DND-41 (cell line): ENCODE measurements at regions not wholly inside any gene's neighbourhood (a gene's known extent, or its start where the extent isn't known, plus 50 kb on each side); places are given as distances from the start of the nearest gene placed in this dataset.

ENCODE experiments used
- EZH2 ChIP-seq: IDR thresholded peaks from 3 replicates; pipeline ENCODE4 v1.6.1; 2012; ENCODE audit warnings: borderline replicate concordance, low read depth, mild to moderate bottlenecking, moderate library complexity, low read length, inconsistent platforms; ENCODE audit not compliant: severe bottlenecking
- TF ChIP-seq, protein P1 (sequence below): IDR thresholded peaks from 2 replicates; pipeline ENCODE4 v1.5.1; 2012; ENCODE audit warnings: borderline replicate concordance, low read length, moderate library complexity, mild to moderate bottlenecking; ENCODE audit not compliant: poor library complexity, severe bottlenecking; ENCODE audit errors: extremely low read depth

DNA sequence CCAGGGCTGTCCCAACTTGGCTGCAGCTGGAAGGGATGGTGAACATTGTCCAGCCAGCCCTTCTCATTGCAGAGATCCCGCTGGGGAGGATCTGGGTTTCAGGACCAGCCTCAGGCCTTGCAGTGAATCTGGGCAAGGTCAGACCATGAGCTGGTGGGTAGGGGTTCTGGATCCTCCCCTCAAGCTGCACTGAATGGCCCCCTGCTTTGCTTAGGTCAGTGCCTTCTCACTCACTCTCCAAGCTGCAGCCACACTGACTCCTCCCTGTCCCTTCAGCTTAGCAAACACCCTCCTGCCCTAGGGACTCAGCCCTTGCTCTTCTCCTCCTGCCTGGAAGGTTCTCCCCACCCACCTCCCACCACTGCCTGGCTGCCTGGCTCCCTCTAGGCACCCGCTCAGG is 95.3 kb upstream of the KCNG1 start:
- TF ChIP-seq, protein P1, sequence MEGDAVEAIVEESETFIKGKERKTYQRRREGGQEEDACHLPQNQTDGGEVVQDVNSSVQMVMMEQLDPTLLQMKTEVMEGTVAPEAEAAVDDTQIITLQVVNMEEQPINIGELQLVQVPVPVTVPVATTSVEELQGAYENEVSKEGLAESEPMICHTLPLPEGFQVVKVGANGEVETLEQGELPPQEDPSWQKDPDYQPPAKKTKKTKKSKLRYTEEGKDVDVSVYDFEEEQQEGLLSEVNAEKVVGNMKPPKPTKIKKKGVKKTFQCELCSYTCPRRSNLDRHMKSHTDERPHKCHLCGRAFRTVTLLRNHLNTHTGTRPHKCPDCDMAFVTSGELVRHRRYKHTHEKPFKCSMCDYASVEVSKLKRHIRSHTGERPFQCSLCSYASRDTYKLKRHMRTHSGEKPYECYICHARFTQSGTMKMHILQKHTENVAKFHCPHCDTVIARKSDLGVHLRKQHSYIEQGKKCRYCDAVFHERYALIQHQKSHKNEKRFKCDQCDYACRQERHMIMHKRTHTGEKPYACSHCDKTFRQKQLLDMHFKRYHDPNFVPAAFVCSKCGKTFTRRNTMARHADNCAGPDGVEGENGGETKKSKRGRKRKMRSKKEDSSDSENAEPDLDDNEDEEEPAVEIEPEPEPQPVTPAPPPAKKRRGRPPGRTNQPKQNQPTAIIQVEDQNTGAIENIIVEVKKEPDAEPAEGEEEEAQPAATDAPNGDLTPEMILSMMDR: no peak
- no peak for TF ChIP-seq EZH2
